ENCODE measurements at regions not wholly inside any gene's neighbourhood (a gene's known extent, or its start where the extent isn't known, plus 50 kb on each side); places are given as distances from the start of the nearest gene placed in this dataset.
A peak's percentile ranks its signal among the peaks of the same experiment; 100 is the strongest.

DNA sequence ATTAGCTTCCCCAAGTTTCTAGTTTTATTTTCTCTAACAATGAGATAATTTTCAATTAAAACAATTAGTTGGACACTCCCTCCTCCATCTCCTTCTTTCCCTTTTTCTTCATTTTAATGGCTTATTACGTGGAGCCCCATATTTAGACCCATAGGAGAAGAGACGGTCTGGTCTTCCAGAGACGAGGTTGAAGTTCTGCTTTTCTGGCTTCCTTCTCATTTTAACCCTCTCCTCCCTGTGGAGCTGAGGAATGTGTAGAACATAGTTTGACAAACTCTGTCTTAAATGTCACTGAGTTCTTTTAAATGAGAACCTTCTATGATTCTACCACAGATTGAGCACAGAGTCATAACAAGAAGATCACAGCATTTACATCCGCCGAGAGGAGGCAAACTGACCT lies 86.8 kb downstream of the EDNRB start:
- H3K4ac ChIP-seq (ENCODE audit: low read length): no peak overlapping the region
- no CpG with 5 or more reads among the region's 5 CpGs for WGBS, 2 donors (ENCODE audit: extremely low coverage in 2 of 2, insufficient read length in 2 of 2, insufficient replicate concordance in 1 of 2)

GRCh38 chr13:77829963-77830362 lies 88.7 kb downstream of the EDNRB start:
- Histone ChIP-seq H2BK15ac (ENCODE audit: low read length) (no peak overlapping the region), H2AK5ac (ENCODE audit: low read depth, low read length) (no peak overlapping the region), H3K23ac (ENCODE audit: low read depth, low read length, poor library complexity) (no peak overlapping the region), H3K9ac (ENCODE audit: low read depth, low read length, poor library complexity) (no peak overlapping the region), H3K4me2 (ENCODE audit: insufficient read depth, low read length, poor library complexity, severe bottlenecking) (no peak overlapping the region), H2BK5ac (ENCODE audit: low read length) (no peak overlapping the region), H3K36me3 (replicated peaks in 1 of 2; ENCODE audit: control insufficient read depth in 2 of 2, insufficient read depth in 2 of 2, low read length in 2 of 2) (no peaks in the 10 kb centered on the region), H3K14ac (ENCODE audit: low read length) (no peak overlapping the region), H4K91ac (ENCODE audit: low read depth, low read length, poor library complexity) (no peak overlapping the region), H3K27ac (replicated peaks; ENCODE audit: low read length) (no peak overlapping the region), H3K79me1 (ENCODE audit: low read depth, low read length) (no peaks in the 10 kb centered on the region), H3K4me1 (ENCODE audit: control insufficient read depth in 2 of 2, insufficient read depth in 1 of 2, low read depth in 1 of 2, low read length in 2 of 2) (peaks cover 9 to 29% of the 10 kb centered on the region in 2 donors), H2AFZ (ENCODE audit: low read length) (no peak overlapping the region), H4K8ac (ENCODE audit: low read depth, low read length) (no peak overlapping the region), H2BK120ac (ENCODE audit: low read depth, low read length) (no peak overlapping the region), H3K27me3 (ENCODE audit: control insufficient read depth in 3 of 3, insufficient read depth in 3 of 3, low read depth in 1 of 3, low read length in 3 of 3) (no peaks in the 10 kb centered on the region), H3K4me3 (ENCODE audit: low read length in 2 of 2) (no peak overlapping the region), H3K9me3 (replicated peaks in 1 of 2; ENCODE audit: control insufficient read depth in 2 of 2, insufficient read depth in 1 of 2, low read depth in 1 of 2, low read length in 2 of 2) (no peaks in the 10 kb centered on the region), H2BK12ac (ENCODE audit: low read length) (no peak overlapping the region), H3K4ac (ENCODE audit: low read length) (no peak overlapping the region), H3K18ac (ENCODE audit: low read length) (no peak overlapping the region)
- DNase-seq (ENCODE audit: low spot score): no peak

More for the DNA sequence above, 86.8 kb downstream of the EDNRB start:
- DNase-seq (ENCODE audit: low spot score): no peak
- Histone ChIP-seq H3K4me3 (ENCODE audit: low read length in 2 of 2) (no peak overlapping the region), H4K91ac (ENCODE audit: low read depth, low read length, poor library complexity) (no peak overlapping the region), H3K9ac (ENCODE audit: low read depth, low read length, poor library complexity) (no peak overlapping the region), H2AK5ac (ENCODE audit: low read depth, low read length) (no peak overlapping the region), H3K23ac (ENCODE audit: low read depth, low read length, poor library complexity) (no peak overlapping the region), H3K36me3 (replicated peaks in 1 of 2; ENCODE audit: control insufficient read depth in 2 of 2, insufficient read depth in 2 of 2, low read length in 2 of 2) (no peaks in the 10 kb centered on the region), H3K4me1 (ENCODE audit: control insufficient read depth in 2 of 2, insufficient read depth in 1 of 2, low read depth in 1 of 2, low read length in 2 of 2) (peaks cover 8 to 31% of the 10 kb centered on the region in 2 donors), H3K18ac (ENCODE audit: low read length) (no peak overlapping the region), H3K4me2 (ENCODE audit: insufficient read depth, low read length, poor library complexity, severe bottlenecking) (no peak overlapping the region), H3K9me3 (replicated peaks in 1 of 2; ENCODE audit: control insufficient read depth in 2 of 2, insufficient read depth in 1 of 2, low read depth in 1 of 2, low read length in 2 of 2) (peaks cover 0 to 12% of the 10 kb centered on the region in 2 donors), H3K27ac (replicated peaks; ENCODE audit: low read length) (peak overlapping the region; percentile 55), H3K27me3 (ENCODE audit: control insufficient read depth in 3 of 3, insufficient read depth in 3 of 3, low read depth in 1 of 3, low read length in 3 of 3) (no peaks in the 10 kb centered on the region), H2BK15ac (ENCODE audit: low read length) (no peak overlapping the region), H4K8ac (ENCODE audit: low read depth, low read length) (no peak overlapping the region), H2BK5ac (ENCODE audit: low read length) (no peak overlapping the region), H2BK120ac (ENCODE audit: low read depth, low read length) (no peak overlapping the region), H3K14ac (ENCODE audit: low read length) (no peak overlapping the region), H2AFZ (ENCODE audit: low read length) (peak overlapping the region; percentile 50), H2BK12ac (ENCODE audit: low read length) (no peak overlapping the region), H3K79me1 (ENCODE audit: low read depth, low read length) (no peaks in the 10 kb centered on the region)

DNA sequence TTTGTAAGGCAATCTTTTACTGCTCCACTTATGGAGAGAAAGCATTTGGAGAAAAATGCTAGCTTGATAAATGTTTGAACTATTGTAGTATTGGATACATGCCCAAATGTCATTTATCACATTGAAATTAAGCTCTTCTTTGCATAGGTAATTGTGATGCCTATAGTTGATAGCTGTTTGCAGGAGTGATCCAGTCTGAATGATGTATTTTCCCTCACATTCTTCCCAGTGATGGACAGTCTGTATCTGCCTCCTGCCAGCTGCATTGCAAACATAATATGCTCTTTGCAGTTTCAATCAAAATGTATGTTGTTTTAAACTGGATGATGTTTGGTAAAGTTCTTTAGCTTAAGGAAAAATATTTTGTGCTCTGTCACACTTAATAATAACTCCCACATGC lies 89.8 kb downstream of the EDNRB start:
- Histone ChIP-seq H3K4me2 (ENCODE audit: insufficient read depth, low read length, poor library complexity, severe bottlenecking) (no peak overlapping the region), H2BK15ac (ENCODE audit: low read length) (no peak overlapping the region)

DNA sequence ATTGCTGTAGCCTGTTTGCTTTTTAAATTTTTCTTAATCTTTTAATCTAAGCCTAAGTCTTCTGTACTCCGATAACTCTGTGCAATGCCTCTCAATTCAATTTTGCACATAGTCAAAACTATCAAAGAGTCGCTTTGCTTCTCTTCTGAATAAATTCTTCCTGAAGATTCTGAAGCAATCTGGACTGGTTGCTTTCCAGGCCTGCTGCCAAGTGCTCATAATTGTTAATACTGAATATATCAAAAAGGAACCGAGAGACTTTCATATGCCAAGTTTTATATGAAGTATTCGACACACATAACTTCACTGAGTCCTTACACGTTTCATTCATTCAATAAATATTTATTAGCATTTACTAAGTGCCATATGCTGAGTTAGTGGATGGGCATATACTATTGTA lies 91.3 kb downstream of the EDNRB start:
- no peak overlapping the region for H4K8ac ChIP-seq (ENCODE audit: low read depth, low read length)
- no peak for DNase-seq (ENCODE audit: low spot score)
- H3K27ac ChIP-seq (replicated peaks; ENCODE audit: low read length): no peak overlapping the region
- H3K4me3 ChIP-seq (ENCODE audit: low read length in 2 of 2): no peak overlapping the region
- no peak overlapping the region for H3K23ac ChIP-seq (ENCODE audit: low read depth, low read length, poor library complexity)
- no peak overlapping the region for H4K91ac ChIP-seq (ENCODE audit: low read depth, low read length, poor library complexity)
- WGBS, 2 donors (ENCODE audit: extremely low coverage in 2 of 2, insufficient read length in 2 of 2, insufficient replicate concordance in 1 of 2): no CpG with 5 or more reads among the region's 5 CpGs
- H2BK5ac ChIP-seq (ENCODE audit: low read length): no peak overlapping the region
- no peaks in the 10 kb centered on the region for H3K9me3 ChIP-seq (replicated peaks in 1 of 2; ENCODE audit: control insufficient read depth in 2 of 2, insufficient read depth in 1 of 2, low read depth in 1 of 2, low read length in 2 of 2)
- H3K18ac ChIP-seq (ENCODE audit: low read length): no peak overlapping the region
- H3K9ac ChIP-seq (ENCODE audit: low read depth, low read length, poor library complexity): no peak overlapping the region
- H3K79me1 ChIP-seq (ENCODE audit: low read depth, low read length): no peaks in the 10 kb centered on the region
- H2AFZ ChIP-seq (ENCODE audit: low read length): no peak overlapping the region
- no peak overlapping the region for H2BK12ac ChIP-seq (ENCODE audit: low read length)
- no peak overlapping the region for H3K4me2 ChIP-seq (ENCODE audit: insufficient read depth, low read length, poor library complexity, severe bottlenecking)
- no peak overlapping the region for H2AK5ac ChIP-seq (ENCODE audit: low read depth, low read length)
- H2BK15ac ChIP-seq (ENCODE audit: low read length): no peak overlapping the region
- no peaks in the 10 kb centered on the region for H3K36me3 ChIP-seq (replicated peaks in 1 of 2; ENCODE audit: control insufficient read depth in 2 of 2, insufficient read depth in 2 of 2, low read length in 2 of 2)
- H3K4me1 ChIP-seq (ENCODE audit: control insufficient read depth in 2 of 2, insufficient read depth in 1 of 2, low read depth in 1 of 2, low read length in 2 of 2): peaks cover 5 to 11% of the 10 kb centered on the region in 2 donors
- no peaks in the 10 kb centered on the region for H3K27me3 ChIP-seq (ENCODE audit: control insufficient read depth in 3 of 3, insufficient read depth in 3 of 3, low read depth in 1 of 3, low read length in 3 of 3)
- no peak overlapping the region for H3K14ac ChIP-seq (ENCODE audit: low read length)
- H2BK120ac ChIP-seq (ENCODE audit: low read depth, low read length): no peak overlapping the region
- no peak overlapping the region for H3K4ac ChIP-seq (ENCODE audit: low read length)

More for the DNA sequence above, 89.8 kb downstream of the EDNRB start:
- Histone ChIP-seq H3K4ac (ENCODE audit: low read length) (no peak overlapping the region), H3K27ac (replicated peaks; ENCODE audit: low read length) (no peak overlapping the region), H3K79me1 (ENCODE audit: low read depth, low read length) (no peaks in the 10 kb centered on the region), H3K18ac (ENCODE audit: low read length) (no peak overlapping the region), H3K9me3 (replicated peaks in 1 of 2; ENCODE audit: control insufficient read depth in 2 of 2, insufficient read depth in 1 of 2, low read depth in 1 of 2, low read length in 2 of 2) (no peaks in the 10 kb centered on the region), H2BK120ac (ENCODE audit: low read depth, low read length) (no peak overlapping the region), H4K91ac (ENCODE audit: low read depth, low read length, poor library complexity) (no peak overlapping the region), H2BK5ac (ENCODE audit: low read length) (no peak overlapping the region), H3K36me3 (replicated peaks in 1 of 2; ENCODE audit: control insufficient read depth in 2 of 2, insufficient read depth in 2 of 2, low read length in 2 of 2) (no peaks in the 10 kb centered on the region), H3K4me3 (ENCODE audit: low read length in 2 of 2) (no peak overlapping the region), H2AK5ac (ENCODE audit: low read depth, low read length) (no peak overlapping the region), H3K14ac (ENCODE audit: low read length) (no peak overlapping the region), H2AFZ (ENCODE audit: low read length) (peak overlapping the region; percentile 47), H4K8ac (ENCODE audit: low read depth, low read length) (no peak overlapping the region), H3K23ac (ENCODE audit: low read depth, low read length, poor library complexity) (no peak overlapping the region), H3K9ac (ENCODE audit: low read depth, low read length, poor library complexity) (no peak overlapping the region), H2BK12ac (ENCODE audit: low read length) (no peak overlapping the region), H3K27me3 (ENCODE audit: control insufficient read depth in 3 of 3, insufficient read depth in 3 of 3, low read depth in 1 of 3, low read length in 3 of 3) (no peaks in the 10 kb centered on the region), H3K4me1 (ENCODE audit: control insufficient read depth in 2 of 2, insufficient read depth in 1 of 2, low read depth in 1 of 2, low read length in 2 of 2) (peaks cover 6 to 19% of the 10 kb centered on the region in 2 donors)
- DNase-seq (ENCODE audit: low spot score): no peak
